GM12878 (cell line): ENCODE measurements at regions not wholly inside any gene's neighbourhood (a gene's known extent, or its start where the extent isn't known, plus 50 kb on each side); places are given as distances from the start of the nearest gene placed in this dataset.

Source experiments
- ATF3 ChIP-seq: IDR thresholded peaks from 2 replicates; pipeline ENCODE4 v1.6.1; 2011; ENCODE audit warnings: low read depth, mild to moderate bottlenecking, low read length, moderate library complexity, borderline replicate concordance; ENCODE audit errors: extremely low read depth
- CHD4 ChIP-seq: fragments of 200-600 bp; sonication (generic); IDR thresholded peaks from 2 replicates; pipeline ENCODE4 v1.6.1; 2016; ENCODE audit warnings: mild to moderate bottlenecking
- CTCF ChIP-seq, 3 experiments: IDR thresholded peaks in 2 of 3; conservative IDR thresholded peaks in 1 of 3; 2 replicates each; pipeline ENCODE4 v1.5.1; 2011; ENCODE audit warnings: low read depth in 3 of 3, low read length in 3 of 3, mild to moderate bottlenecking in 3 of 3, control low read depth in 2 of 3, moderate library complexity in 2 of 3, inconsistent platforms in 1 of 3, mixed read lengths in 1 of 3; ENCODE audit not compliant: control insufficient read depth in 2 of 3, insufficient read depth in 1 of 3; ENCODE audit errors: extremely low read depth in 1 of 3
- MYC ChIP-seq: IDR thresholded peaks from 2 replicates; pipeline ENCODE4 v1.6.1; 2011; ENCODE audit warnings: mild to moderate bottlenecking, low read length, moderate library complexity, inconsistent platforms; ENCODE audit not compliant: insufficient read depth, insufficient replicate concordance, insufficient read length, severe bottlenecking
- POLR2A ChIP-seq: IDR thresholded peaks from 2 replicates; pipeline ENCODE4 v1.6.1; 2011; ENCODE audit warnings: low read depth, mild to moderate bottlenecking, low read length
- RBBP5 ChIP-seq: fragments of 200-600 bp; sonication (generic); conservative IDR thresholded peaks from 2 replicates; pipeline ENCODE4 v1.6.1; 2016
- SMAD1 ChIP-seq: fragments of 450-650 bp; IDR thresholded peaks from 2 replicates; pipeline ENCODE4 v1.6.1; 2018; ENCODE audit warnings: mild to moderate bottlenecking, low read depth; ENCODE audit not compliant: partially characterized antibody
- SP1 ChIP-seq: IDR thresholded peaks from one replicate; pipeline ENCODE4 v1.6.1; 2011; ENCODE audit warnings: low read depth, low read length

GRCh38 chr21:24870633-24871032 is 736.6 kb downstream of the MRPL39 start:
- TF ChIP-seq SP1 (no peak), ATF3 (no peak), POLR2A (no peak), SMAD1 (no peak), CHD4 (no peak), CTCF (IDR thresholded peaks at IDR 0.05 in 2 of 3, conservative IDR thresholded peaks at IDR 0.05 in 1 of 3; ENCODE audit: control insufficient read depth in 2 of 3, extremely low read depth in 1 of 3, insufficient read depth in 1 of 3, low read depth in 3 of 3, low read length in 3 of 3) (no peak), RBBP5 (no peak), MYC (no peak)
